ENCODE measurements at regions not wholly inside any gene's neighbourhood (a gene's known extent, or its start where the extent isn't known, plus 50 kb on each side); places are given as distances from the start of the nearest gene placed in this dataset.

DNA sequence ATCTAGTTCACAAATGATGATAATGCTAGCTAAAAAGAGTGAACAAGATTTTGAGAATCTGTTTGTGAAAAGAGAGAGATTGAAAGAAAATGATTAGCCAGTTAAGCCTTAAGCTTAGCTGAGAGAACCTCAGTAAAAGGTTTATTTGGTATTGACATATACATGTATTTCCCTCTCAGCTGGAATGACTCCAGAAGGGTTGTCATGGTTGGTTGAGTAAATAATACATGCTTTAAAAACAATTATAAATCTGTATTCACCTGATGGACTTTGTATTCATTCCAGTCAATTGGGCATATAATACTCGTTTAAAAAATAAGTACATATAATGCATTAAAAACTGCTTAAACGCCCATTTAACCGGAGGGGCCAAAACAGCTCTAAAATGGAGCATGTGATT is 181.4 kb downstream of the GRB14 start:
- DNase-seq (ENCODE audit: low read depth, low spot score): no peak
- in situ Hi-C loops (cut with HindIII; ENCODE audit: low pct_unique_long_range_greater_than_20kb, low sequenced_read_pairs): no loop called here

DNA sequence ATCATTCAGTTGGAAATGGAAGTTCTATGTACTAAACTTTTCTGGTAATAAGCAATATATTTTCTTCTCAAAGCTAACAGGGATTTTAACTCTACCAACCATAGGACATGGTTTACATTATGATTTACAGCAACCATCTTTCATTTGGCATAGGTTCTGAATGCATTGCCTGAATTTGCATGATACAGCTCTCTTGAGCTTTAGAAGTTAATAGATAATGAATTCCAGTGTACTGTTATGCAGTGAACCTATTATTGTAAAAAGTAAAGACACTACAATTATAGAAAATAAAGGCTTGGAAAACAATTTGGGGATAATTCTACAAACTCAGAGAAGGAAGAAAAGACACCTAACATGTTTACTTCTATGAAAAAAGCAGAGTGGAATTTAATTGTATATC is 182.0 kb downstream of the GRB14 start:
- in situ Hi-C loops (cut with HindIII; ENCODE audit: low pct_unique_long_range_greater_than_20kb, low sequenced_read_pairs): no loop called here
- no peak for DNase-seq (ENCODE audit: low read depth, low spot score)

DNA sequence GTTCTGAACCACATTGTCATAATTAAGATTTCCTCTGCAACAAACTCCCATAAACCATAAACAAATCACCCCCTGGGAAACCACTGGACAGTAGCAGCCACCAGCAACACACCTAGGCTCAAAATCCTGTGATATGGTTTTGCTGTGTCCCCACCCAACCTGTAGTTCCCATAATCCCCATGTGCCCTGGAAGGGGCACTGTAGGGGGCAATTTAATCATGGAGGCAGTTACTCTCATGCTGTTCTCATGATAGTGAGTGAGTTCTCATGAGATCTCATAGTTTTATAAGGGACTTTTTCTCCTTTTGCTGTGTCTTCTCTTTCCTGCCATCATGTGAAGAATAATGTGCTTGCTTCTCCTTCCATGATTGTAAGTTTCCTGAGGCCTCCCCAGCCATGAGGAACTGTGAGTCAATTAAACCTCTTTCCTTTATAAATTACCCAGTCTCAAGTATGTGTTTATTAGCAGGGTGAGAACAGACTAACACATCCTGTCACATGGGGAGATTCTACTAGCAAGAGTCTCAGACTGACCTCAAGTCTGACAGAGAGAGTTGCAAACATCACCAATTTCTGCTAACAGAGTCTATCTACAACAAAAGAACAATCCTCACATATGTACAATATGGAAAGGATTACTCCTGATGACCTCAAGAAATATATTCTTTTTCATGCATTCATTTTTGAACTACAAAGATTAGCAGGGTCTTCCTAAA is 182.6 kb downstream of the GRB14 start:
- in situ Hi-C loops (cut with HindIII; ENCODE audit: low pct_unique_long_range_greater_than_20kb, low sequenced_read_pairs): no loop called here
- DNase-seq (ENCODE audit: low read depth, low spot score): no peak

DNA sequence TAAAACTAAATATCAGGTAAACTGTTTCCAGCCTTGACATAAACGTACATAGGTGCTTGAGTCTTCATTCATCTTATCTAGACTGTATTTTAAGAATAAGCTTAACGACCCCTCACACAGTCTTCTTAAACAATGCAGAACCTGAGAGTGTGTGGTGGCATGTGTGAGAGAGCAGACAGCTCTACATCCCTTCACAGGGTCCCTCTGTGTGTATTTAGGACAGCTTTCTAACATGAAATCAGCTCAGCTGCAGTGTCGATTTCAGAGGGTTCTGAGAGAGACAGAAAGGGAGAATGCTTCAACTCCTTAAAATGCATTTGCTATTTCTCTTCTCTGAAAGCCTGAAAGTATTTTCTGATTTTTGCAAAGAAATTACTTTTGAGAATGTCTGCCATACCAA is 185.2 kb downstream of the GRB14 start:
- in situ Hi-C loops (cut with HindIII; ENCODE audit: low pct_unique_long_range_greater_than_20kb, low sequenced_read_pairs): no loop called here
- DNase-seq (ENCODE audit: low read depth, low spot score): no peak

DNA sequence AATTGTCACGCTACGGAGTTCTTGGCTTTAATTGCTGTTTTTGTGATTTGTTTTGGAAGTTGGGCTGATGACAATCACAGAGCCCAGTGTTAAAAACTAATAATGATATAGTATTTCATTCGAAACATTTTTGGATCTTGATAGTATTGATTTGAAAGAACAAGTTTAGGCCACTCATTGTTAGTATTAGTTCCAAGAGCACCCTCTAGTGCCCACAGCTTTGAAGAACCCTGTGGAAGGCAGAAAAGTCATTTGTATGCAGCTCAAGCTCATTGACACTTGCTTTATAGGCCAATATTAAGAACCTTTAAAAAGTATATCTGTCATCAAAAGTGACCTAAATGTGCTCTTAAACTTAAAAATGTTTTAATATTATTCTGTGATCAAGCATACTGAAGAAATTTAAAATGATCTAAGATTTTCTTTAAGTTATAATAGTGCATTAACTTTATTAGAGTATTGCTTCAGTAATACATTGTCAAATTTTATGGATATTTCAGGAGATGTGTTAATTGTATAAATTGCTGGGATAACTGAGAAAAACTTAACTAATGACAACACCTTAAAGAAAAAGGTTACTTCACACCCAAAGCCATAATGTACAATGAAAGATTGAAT is 191.0 kb downstream of the GRB14 start:
- DNase-seq (ENCODE audit: low read depth, low spot score): peak; percentile 61
- in situ Hi-C loops (cut with HindIII; ENCODE audit: low pct_unique_long_range_greater_than_20kb, low sequenced_read_pairs): no loop called here

DNA sequence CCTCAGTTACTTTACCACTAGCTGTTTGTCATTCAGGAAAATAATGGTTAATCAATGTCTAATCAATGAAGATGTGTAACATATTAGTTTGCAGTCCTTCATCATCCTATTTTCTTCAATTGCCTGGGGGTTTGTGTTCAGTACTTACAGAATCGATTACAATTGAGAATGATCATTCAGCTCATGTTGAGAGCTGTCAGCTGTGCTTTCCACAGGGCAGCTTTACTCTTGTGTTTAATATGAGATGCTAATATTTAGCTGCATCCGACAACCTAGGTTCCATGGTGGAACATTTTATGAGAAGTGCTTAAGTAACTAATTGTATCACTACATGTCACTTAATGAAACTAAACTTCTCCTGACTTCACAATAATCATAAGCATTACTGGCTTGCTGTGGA is 191.9 kb downstream of the GRB14 start:
- DNase-seq (ENCODE audit: low read depth, low spot score): no peak
- in situ Hi-C loops (cut with HindIII; ENCODE audit: low pct_unique_long_range_greater_than_20kb, low sequenced_read_pairs): no loop called here

DNA sequence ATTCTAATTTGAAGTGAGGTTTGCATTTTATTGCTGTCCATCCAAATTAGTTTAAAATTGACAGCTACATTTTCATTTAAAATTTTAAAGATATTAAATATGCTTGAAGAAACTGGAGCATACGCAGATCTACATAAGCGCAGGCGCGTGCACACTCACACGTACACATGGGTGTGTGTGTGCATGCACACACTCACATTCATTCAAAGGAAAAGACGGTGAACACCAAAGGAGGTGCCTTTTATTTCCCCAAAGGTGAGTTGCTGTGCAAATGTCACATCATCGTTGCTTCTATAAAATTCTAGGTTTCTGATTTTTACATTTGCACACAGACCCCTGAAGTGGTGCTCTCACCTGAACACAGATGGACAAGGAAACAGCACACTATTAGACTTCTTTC is 194.2 kb downstream of the GRB14 start:
- no peak for DNase-seq (ENCODE audit: low read depth, low spot score)
- in situ Hi-C loops (cut with HindIII; ENCODE audit: low pct_unique_long_range_greater_than_20kb, low sequenced_read_pairs): no loop called here

DNA sequence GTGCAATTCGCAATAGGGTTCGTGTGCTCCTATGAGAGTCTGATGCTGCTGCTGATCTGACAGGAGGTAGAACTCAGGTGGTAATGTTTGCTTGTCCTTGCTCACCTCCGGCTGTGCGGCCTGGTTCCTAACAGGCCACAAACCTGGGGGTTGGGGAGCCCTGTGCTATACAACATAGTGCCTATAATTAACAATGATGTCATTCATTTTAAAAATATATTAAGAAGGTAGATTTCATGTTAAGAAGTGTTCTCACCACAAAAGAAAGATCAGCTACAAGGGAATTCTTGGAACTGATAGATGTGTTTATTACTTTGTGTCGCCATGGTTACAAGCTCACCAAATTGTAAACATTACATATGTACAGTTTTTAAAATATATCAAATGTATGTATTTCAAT is 200.5 kb downstream of the GRB14 start:
- no peak for DNase-seq (ENCODE audit: low read depth, low spot score)
- in situ Hi-C loops (cut with HindIII; ENCODE audit: low pct_unique_long_range_greater_than_20kb, low sequenced_read_pairs): no loop called here

DNA sequence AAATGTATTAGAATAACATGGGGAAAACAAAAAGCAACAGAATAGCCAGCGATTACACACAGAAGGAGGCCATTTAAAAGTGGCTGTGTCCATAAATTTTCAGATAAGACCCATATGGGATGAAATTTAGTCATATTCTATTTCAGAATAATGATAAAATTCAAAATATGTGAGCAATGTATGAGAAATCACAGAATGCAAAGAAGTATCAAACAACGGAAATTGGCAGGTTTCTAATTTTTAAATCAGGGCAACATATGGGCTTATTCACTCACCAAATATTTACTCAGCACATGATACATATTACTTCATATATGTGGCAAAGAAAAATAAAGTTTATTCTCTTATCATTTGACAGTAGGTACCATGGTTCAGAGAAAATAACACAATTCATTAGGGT is 208.5 kb downstream of the GRB14 start:
- in situ Hi-C loops (cut with HindIII; ENCODE audit: low pct_unique_long_range_greater_than_20kb, low sequenced_read_pairs): no loop called here
- no peak for DNase-seq (ENCODE audit: low read depth, low spot score)

DNA sequence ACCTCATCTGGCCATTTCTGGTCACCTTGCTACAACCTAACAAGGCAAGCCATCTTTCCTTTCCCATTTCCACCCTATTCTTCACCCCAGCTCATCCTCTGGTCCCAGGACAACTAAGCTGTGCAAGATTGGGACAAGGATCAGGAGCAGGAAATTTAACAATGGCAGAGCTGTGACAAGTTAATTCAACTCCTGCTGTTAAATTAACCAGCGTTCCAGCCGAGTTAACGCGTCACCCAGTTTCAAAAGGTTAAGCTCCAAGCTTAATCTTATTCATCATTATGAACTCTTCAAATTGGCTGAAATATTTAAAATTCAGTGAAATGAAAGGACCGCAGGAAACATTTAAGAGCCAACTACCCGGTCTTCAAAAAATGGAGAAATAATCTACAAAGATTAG is 231.9 kb downstream of the GRB14 start:
- in situ Hi-C loops (cut with HindIII; ENCODE audit: low pct_unique_long_range_greater_than_20kb, low sequenced_read_pairs): no loop called here
- DNase-seq (ENCODE audit: low read depth, low spot score): no peak

DNA sequence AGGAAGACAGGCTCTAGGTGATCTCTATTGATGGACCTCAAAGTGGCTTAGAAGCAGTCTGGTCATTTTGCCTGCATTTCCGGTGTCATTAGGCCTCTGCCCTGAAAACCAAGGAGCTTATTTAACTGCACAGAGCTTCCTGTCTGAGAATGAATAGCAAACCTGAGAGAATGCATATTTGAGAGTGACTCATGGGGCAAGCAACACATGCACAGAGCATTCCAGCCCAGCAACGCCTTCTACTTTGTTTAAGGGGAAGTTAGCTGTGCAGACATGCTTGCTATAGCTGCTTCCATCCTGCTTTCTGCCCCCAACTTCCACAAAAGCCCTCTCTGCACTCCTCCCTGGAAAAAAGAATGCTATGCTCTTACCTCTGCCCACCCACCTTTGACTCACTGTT is 232.8 kb downstream of the GRB14 start:
- in situ Hi-C loops (cut with HindIII; ENCODE audit: low pct_unique_long_range_greater_than_20kb, low sequenced_read_pairs): no loop called here
- DNase-seq (ENCODE audit: low read depth, low spot score): peak; percentile 11

DNA sequence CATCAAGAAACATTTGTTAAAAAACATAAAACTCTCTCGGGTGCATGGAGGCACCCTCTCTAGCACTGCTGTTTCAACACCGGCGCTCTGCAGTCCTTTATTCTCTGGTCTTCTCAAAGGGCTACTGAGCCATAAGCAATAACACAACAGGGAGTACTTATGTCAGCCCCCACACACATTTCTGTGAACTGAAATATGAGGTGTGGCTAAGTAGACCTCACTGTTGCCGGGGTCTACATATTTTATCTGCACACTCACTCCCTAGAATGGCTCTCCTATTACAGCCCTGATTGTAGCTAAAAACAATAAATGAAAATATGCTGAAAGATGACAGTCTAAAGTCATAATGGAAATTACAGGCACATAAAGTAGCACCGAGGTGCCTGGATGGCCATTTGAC is 235.1 kb downstream of the GRB14 start:
- no peak for DNase-seq (ENCODE audit: low read depth, low spot score)
- in situ Hi-C loops (cut with HindIII; ENCODE audit: low pct_unique_long_range_greater_than_20kb, low sequenced_read_pairs): no loop called here

DNA sequence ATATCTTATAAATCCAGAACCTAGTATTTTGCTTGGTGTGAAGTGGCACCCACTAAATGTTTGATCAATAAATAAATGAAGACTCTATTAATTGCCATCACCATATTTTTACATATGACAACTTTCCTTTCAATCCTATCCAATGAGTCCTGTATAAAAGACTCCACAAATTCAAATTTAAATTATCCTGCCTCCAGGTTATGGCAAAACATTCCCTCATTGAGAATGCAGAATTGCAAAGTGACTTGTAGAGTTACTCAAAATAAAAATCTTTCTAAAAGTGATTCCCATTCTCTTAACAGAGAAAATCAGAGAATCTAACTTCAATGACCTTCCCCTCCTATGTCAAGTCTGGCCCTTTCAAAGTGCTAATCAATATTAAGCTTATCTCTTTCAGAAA is 236.8 kb downstream of the GRB14 start:
- no peak for DNase-seq (ENCODE audit: low read depth, low spot score)
- in situ Hi-C loops (cut with HindIII; ENCODE audit: low pct_unique_long_range_greater_than_20kb, low sequenced_read_pairs): no loop called here

DNA sequence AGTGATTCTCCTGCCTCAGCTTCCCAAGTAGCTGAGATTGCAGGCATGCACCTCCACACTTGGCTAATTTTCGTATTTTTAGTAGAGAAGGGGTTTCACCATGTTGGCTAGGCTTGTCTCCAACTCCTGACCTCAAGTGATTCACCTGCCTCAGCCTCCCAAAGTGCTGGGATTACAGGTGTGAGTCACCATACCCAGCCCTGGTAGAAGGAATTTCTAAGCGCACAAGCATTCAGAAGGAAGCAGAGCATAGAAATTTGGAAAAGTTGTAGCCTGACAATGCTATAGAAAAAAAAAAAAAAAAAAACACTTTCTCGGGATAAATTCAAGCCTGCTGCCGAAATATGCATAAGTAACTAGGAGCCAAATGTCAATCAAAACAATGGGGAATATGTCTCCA is 249.4 kb downstream of the GRB14 start:
- in situ Hi-C loops (cut with HindIII; ENCODE audit: low pct_unique_long_range_greater_than_20kb, low sequenced_read_pairs): no loop called here
- DNase-seq (ENCODE audit: low read depth, low spot score): no peak

DNA sequence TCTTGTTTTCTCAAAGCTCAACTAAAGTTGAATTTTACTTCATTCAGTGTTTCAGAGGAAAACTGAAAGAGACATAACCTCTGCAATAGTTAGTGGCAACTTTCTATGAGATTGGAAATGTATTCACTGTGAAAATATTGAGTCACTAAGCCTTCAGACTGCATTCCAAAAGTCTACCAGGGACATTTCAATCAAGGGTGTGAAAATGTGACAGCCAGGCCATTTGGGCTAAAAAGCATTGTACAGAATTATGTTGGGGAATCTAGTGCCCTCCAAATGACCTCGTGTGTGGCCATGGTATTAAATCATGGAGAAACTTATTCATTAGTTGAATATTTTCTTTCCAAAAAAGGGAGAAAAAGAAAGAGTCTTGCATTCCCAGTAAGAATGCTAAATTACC is 251.9 kb downstream of the GRB14 start:
- no peak for DNase-seq (ENCODE audit: low read depth, low spot score)
- in situ Hi-C loops (cut with HindIII; ENCODE audit: low pct_unique_long_range_greater_than_20kb, low sequenced_read_pairs): no loop called here

DNA sequence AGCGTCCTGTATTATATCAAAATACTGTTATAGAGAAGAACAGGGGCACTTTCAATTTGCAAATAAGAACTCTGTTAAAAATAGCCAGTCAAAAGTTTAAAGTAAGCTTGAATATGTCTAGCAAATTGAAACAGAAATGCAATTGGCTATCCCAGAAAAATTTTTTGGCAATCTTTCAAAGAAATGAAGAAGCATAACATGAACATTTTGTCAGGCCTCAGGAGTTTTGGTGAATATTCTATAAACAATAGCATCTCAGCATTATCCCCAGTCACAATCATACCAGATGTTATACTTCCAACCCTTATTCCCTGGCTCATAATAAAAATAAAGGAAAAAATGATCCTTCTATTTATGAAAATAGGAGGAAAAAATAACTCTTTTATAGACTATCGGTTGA is 252.4 kb downstream of the GRB14 start:
- in situ Hi-C loops (cut with HindIII; ENCODE audit: low pct_unique_long_range_greater_than_20kb, low sequenced_read_pairs): no loop called here
- DNase-seq (ENCODE audit: low read depth, low spot score): no peak

DNA sequence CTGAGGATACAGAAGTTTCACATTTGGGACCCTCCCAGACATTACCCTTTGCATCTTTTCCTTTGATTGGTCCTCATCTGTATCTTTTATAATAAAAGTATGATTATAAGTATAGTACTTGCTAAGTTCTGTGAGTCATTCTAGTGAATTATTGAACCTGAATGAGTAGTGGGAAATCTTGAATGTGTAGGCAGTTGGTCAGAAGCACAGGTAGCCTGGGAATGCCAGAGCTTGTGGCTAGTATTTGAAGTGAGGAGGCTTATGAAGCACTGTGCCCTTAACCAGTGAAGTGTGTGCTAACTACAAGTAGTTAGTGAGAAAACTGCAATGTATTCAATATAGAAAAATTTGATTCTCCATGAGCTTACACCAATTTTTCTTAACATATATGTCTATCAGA is 257.6 kb downstream of the GRB14 start:
- in situ Hi-C loops (cut with HindIII; ENCODE audit: low pct_unique_long_range_greater_than_20kb, low sequenced_read_pairs): no loop called here
- DNase-seq (ENCODE audit: low read depth, low spot score): no peak

DNA sequence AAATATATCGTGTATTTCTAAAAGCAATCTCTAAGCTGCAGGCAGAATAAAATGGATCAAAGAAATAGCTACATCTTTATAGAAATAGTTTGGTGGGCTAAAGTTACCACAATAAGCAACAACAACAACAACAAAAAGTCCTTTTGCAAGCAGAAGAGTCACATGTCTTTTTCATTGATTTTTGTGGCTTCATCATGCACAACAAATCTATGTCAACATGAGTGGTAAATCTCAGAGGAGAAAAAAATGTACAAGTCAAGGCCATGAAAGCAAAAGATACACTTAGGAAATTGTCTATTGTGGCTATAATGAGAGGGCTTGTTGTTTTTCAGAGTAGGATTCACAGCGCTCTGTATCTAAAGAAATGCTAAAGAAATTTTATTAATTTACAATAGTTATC is 269.7 kb downstream of the GRB14 start:
- DNase-seq (ENCODE audit: low read depth, low spot score): no peak
- in situ Hi-C loops (cut with HindIII; ENCODE audit: low pct_unique_long_range_greater_than_20kb, low sequenced_read_pairs): no loop called here

DNA sequence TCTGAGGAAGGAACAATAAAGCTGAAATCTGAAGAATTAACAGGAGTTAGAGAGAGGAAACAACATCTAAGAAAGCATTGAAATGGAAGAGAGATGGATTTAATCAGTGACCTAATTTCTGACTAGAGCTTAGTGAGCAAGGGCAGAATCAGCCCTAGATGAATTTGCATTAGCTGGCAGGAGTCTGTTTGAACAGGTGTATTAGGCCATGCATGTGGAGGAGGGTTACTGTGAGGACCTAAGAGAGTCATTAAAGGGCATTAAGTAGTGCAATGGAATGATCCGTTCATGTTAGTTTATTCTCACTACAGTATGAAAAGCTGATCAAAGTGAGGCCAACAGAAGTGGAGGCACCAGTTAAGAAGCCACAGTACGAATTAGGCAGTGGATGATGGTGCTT is 285.3 kb downstream of the GRB14 start:
- DNase-seq (ENCODE audit: low read depth, low spot score): no peak
- in situ Hi-C loops (cut with HindIII; ENCODE audit: low pct_unique_long_range_greater_than_20kb, low sequenced_read_pairs): no loop called here

DNA sequence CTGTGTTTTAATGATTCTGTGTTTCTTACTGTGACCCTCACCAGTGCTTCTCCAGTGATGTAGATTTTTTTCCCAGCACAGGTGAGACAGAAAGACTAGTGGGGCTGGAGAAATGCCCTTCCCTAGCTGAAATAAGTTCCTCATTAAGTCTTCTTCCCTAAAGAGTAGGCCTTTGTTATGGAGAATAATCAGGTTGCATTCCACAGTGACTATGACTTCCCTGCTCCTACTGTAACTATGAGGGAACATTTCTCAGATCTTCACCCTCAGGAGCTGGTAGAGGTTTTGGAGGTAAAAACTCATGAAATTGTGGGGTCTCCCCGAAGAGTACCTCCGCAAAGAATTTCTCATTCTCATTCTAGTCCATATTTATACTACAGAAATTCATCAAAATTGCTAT is 286.2 kb downstream of the GRB14 start:
- in situ Hi-C loops (cut with HindIII; ENCODE audit: low pct_unique_long_range_greater_than_20kb, low sequenced_read_pairs): no loop called here
- no peak for DNase-seq (ENCODE audit: low read depth, low spot score)
